K562 (cell line): ENCODE measurements at regions not wholly inside any gene's neighbourhood (a gene's known extent, or its start where the extent isn't known, plus 50 kb on each side); places are given as distances from the start of the nearest gene placed in this dataset.

ENCODE experiments used
- ATAC-seq: fragments of 200-7000 bp; cut with Tn5 transposase; 3 replicates; pipeline ENCODE4 v1.9.1; 2020; ENCODE audit warnings: moderate library complexity
- BruUV-seq: library from RNA; stranded (reverse); fragments of 400-500 nt; replicated peaks from 2 replicates; lab custom pipeline; 2021; lab: Mats Ljungman, UMichigan
- CTCF ChIA-PET: fragments of 300-600 bp; formaldehyde crosslinking; extraction: SDS; loops from one replicate; lab custom pipeline; 2021; ENCODE audit warnings: low intra/inter-chr PET ratio; lab: Yijun Ruan, JAX
- POLR2A ChIA-PET: fragments of 300-600, 350-650 bp; sonication (Branson Sonifier 250); formaldehyde crosslinking; extraction: SDS; loops from one replicate; lab custom pipeline; 2021; ENCODE audit warnings: antibody characterized with exemption, inconsistent platforms; lab: Yijun Ruan, JAX
- DNase-seq, 4 experiments: peaks; one replicate each; pipeline versions ENCODE4 v3.0.0 to v3.0.0-alpha.2; 2011 to 2018; ENCODE audit warnings: low spot score in 3 of 4, mixed read lengths in 3 of 4; ENCODE audit errors: extremely low read depth in 1 of 4
- FAIRE-seq: peaks from 2 replicates; lab custom pipeline; 2011; peaks lifted over from hg19 to GRCh38; lab: Jason Lieb, UNC
- H2AFZ ChIP-seq: 2 replicates; pipeline ENCODE4 v1.6.0; 2011; ENCODE audit warnings: low read depth, low read length, control low read depth, inconsistent platforms
- H3K27ac ChIP-seq: fragments of 200-600 bp; 3 replicates; pipeline ENCODE4 v1.8.0; 2011; ENCODE audit warnings: low read depth, mild to moderate bottlenecking, control low read depth, inconsistent platforms, low read length, moderate library complexity, mixed read lengths; ENCODE audit errors: extremely low read depth
- H3K27me3 ChIP-seq, 2 experiments: fragments of 300-600 bp in 1 of 2; 2 replicates in 1 of 2; 3 replicates in 1 of 2; pipeline versions ENCODE4 v1.6.0 to v1.8.0; 2011; ENCODE audit warnings: inconsistent platforms in 2 of 2, low read length in 2 of 2, mild to moderate bottlenecking in 1 of 2, mixed read lengths in 1 of 2, moderate library complexity in 1 of 2; ENCODE audit not compliant: control insufficient read depth in 2 of 2, insufficient read depth in 2 of 2
- H3K36me3 ChIP-seq: fragments of 300-600 bp; 3 replicates; pipeline ENCODE4 v1.8.0; 2011; ENCODE audit warnings: mild to moderate bottlenecking, low read length, inconsistent platforms; ENCODE audit not compliant: control insufficient read depth, insufficient read depth
- H3K4me1 ChIP-seq, 2 experiments: fragments of 200-600 bp in 1 of 2; replicated peaks in 1 of 2; 2 replicates in 1 of 2; 3 replicates in 1 of 2; pipeline versions ENCODE4 v1.5.1 to v1.8.0; 2011; ENCODE audit warnings: inconsistent platforms in 2 of 2, low read length in 2 of 2, mild to moderate bottlenecking in 1 of 2, mixed read lengths in 1 of 2, moderate library complexity in 1 of 2; ENCODE audit not compliant: control insufficient read depth in 2 of 2, insufficient read depth in 2 of 2
- H3K4me2 ChIP-seq: 2 replicates; pipeline ENCODE4 v1.6.1; 2011; ENCODE audit warnings: low read length, control low read depth, inconsistent platforms, mixed read lengths; ENCODE audit not compliant: insufficient read depth
- H3K4me3 ChIP-seq: fragments of 200-600 bp; sonication (generic), shearing (Covaris generic); 2 replicates; pipeline ENCODE4 v1.5.1; 2016; ENCODE audit warnings: control low read depth, inconsistent platforms
- H3K79me2 ChIP-seq: fragments of 200-600 bp; 3 replicates; pipeline ENCODE4 v1.8.0; 2011; ENCODE audit warnings: low read length, inconsistent platforms; ENCODE audit not compliant: control insufficient read depth, insufficient read depth
- H3K9ac ChIP-seq, 2 experiments: 2 replicates each; pipeline versions ENCODE4 v1.6.0 to v1.6.1; 2011; ENCODE audit warnings: low read depth in 2 of 2, low read length in 2 of 2, control low read depth in 1 of 2, inconsistent platforms in 1 of 2, mild to moderate bottlenecking in 1 of 2, mixed read lengths in 1 of 2; ENCODE audit not compliant: insufficient read depth in 1 of 2
- H3K9me1 ChIP-seq: one replicate; pipeline ENCODE4 v1.6.0; 2011; ENCODE audit warnings: inconsistent platforms, mild to moderate bottlenecking, low read length, moderate library complexity; ENCODE audit not compliant: control insufficient read depth, insufficient read depth
- H3K9me3 ChIP-seq: replicated peaks from 2 replicates; pipeline ENCODE4 v1.5.1; 2011; ENCODE audit warnings: low read depth, low read length, inconsistent platforms; ENCODE audit not compliant: control insufficient read depth, insufficient read depth
- H4K20me1 ChIP-seq: replicated peaks from 2 replicates; pipeline ENCODE4 v1.6.1; 2011; ENCODE audit warnings: low read length, inconsistent platforms, mixed read lengths; ENCODE audit not compliant: control insufficient read depth, insufficient read depth
- CHD1 ChIP-seq: fragments of 200-600 bp; sonication (generic); IDR thresholded peaks from one replicate; pipeline ENCODE4 v1.6.1; 2012; ENCODE audit warnings: mild to moderate bottlenecking, moderate library complexity, low read length, inconsistent platforms
- CSDE1 ChIP-seq, 2 experiments: fragments of 450-650 bp; IDR thresholded peaks; 2 replicates each; pipeline ENCODE4 v1.6.1; 2016; ENCODE audit warnings: mild to moderate bottlenecking in 1 of 2
- DDX20 ChIP-seq: fragments of 450-650 bp; IDR thresholded peaks from 2 replicates; pipeline ENCODE4 v1.6.1; 2016; ENCODE audit warnings: missing genetic modification characterization, low read depth, mild to moderate bottlenecking, missing compliant biosample characterization, moderate library complexity
- GTF2B ChIP-seq: IDR thresholded peaks from 2 replicates; pipeline ENCODE4 v1.6.1; 2011; ENCODE audit not compliant: insufficient read length; ENCODE audit errors: extremely low read depth
- GTF3C2 ChIP-seq: IDR thresholded peaks from 3 replicates; pipeline ENCODE4 v1.6.1; 2011; ENCODE audit warnings: borderline replicate concordance, mild to moderate bottlenecking, moderate library complexity; ENCODE audit not compliant: insufficient read length; ENCODE audit errors: extremely low read depth
- HOMEZ ChIP-seq: fragments of 250-450 bp; sonication (Bioruptor Pico); IDR thresholded peaks from 2 replicates; pipeline ENCODE4 v1.4.0; 2020; ENCODE audit warnings: mild to moderate bottlenecking, moderate library complexity
- NEUROD1 ChIP-seq: fragments of 150-350 bp; IDR thresholded peaks from 2 replicates; pipeline ENCODE4 v1.6.1; 2014; ENCODE audit warnings: borderline replicate concordance, low read length, low read depth; ENCODE audit not compliant: partially characterized antibody
- RBM14 ChIP-seq: fragments of 200-400 bp; formaldehyde crosslinking; IDR thresholded peaks from 2 replicates; pipeline ENCODE4 v1.6.1; 2018; ENCODE audit warnings: low read depth, mild to moderate bottlenecking, low read length, moderate library complexity, borderline replicate concordance; ENCODE audit not compliant: insufficient read depth
- SMAD1 ChIP-seq: fragments of 150-350 bp; IDR thresholded peaks from 2 replicates; pipeline ENCODE4 v1.6.1; 2014; ENCODE audit warnings: low read length, low read depth; ENCODE audit not compliant: partially characterized antibody
- SMARCB1 ChIP-seq: IDR thresholded peaks from 2 replicates; pipeline ENCODE4 v1.6.1; 2011; ENCODE audit warnings: improper control_type of control experiment, low read depth; ENCODE audit not compliant: insufficient read length
- ZNF511 ChIP-seq: sonication (generic); formaldehyde crosslinking; IDR thresholded peaks from 2 replicates; pipeline ENCODE4 v1.8.0; 2022; ENCODE audit warnings: mild to moderate bottlenecking, missing genetic modification reagents
- WGBS: fragments of 100-300 bp; shearing (Covaris generic); methylation state at CpG from one replicate; pipeline ENCODE4 v1.1.6; 2016; ENCODE audit warnings: low coverage, mixed read lengths; ENCODE audit not compliant: insufficient coverage; ENCODE audit errors: missing lambda C conversion rate; 5-methylcytosine and 5-hydroxymethylcytosine counted together
- in situ Hi-C: fragments of 300-500 bp; cut with MboI; formaldehyde crosslinking; loops from 4 replicates; pipeline ENCODE4 v1.15.0; 2018; ENCODE audit warnings: inconsistent platforms, mixed read lengths
- intact Hi-C: fragments of 100-400 bp; cut with micrococcal nuclease; formaldehyde crosslinking; loops from 2 replicates; pipeline ENCODE4 v1.14.2; 2022

- TF ChIP-seq HOMEZ (CRISPR knock-in tag) (no peak), GTF2B (no peak), NEUROD1 (no peak)
- TF ChIP-seq, all 486 proteins: peak for 0
Observed at GRCh38 chr3:499001-499761, 302.6 kb downstream of the CHL1 start (continued).

- H3K9me3 ChIP-seq, result no peaks in the 10 kb centered on the region; the same call in 1 of the 2 replicates
- H3K9me1 ChIP-seq, result no peaks in the 10 kb centered on the region
- no peak for DNase-seq
- intact Hi-C loops, result no loop called here
- no TSS peak for BruUV-seq
- no peaks in the 10 kb centered on the region for H3K79me2 ChIP-seq
- in situ Hi-C loops, result no loop called here
- no peak overlapping the region for H3K27ac ChIP-seq
- H3K9ac ChIP-seq, result no peak overlapping the region
- H3K4me3 ChIP-seq, result no peak overlapping the region
- CTCF ChIA-PET, result no interaction called here
- no peaks in the 10 kb centered on the region for H3K27me3 ChIP-seq
- no peaks in the 10 kb centered on the region for H3K36me3 ChIP-seq
- H3K4me1 ChIP-seq, result no peaks in the 10 kb centered on the region
- no peaks in the 10 kb centered on the region for H4K20me1 ChIP-seq
- no peak overlapping the region for H2AFZ ChIP-seq
- no peak overlapping the region for H3K4me2 ChIP-seq
- POLR2A ChIA-PET, result no interaction called here
- FAIRE-seq, result no peak
- WGBS, result 0% methylated on average over 2 of the region's 2 CpGs
- ATAC-seq, result no peak
- TF ChIP-seq CHD1 (no peak), RBM14 (no peak), SMARCB1 (no peak), SMAD1 (no peak), GTF3C2 (no peak), DDX20 (tag) (no peak), ZNF511 (no peak), CSDE1 (IDR thresholded peaks at IDR 0.05) (no peak), GTF2B (no peak)
Observed at GRCh38 chr3:502486-502885, 305.9 kb downstream of the CHL1 start.
